Nephron (organoid): ENCODE measurements at regions not wholly inside any gene's neighbourhood (a gene's known extent, or its start where the extent isn't known, plus 50 kb on each side); places are given as distances from the start of the nearest gene placed in this dataset.
"Not testable (repeated sequence)": the region's sequence is repeated elsewhere in the genome, so short reads cannot be mapped to it uniquely, and the experiment has no call there.

ENCODE experiments used
- H3K27ac Mint-ChIP-seq, 3 experiments: 2 replicates each; pipeline ENCODE4 v1.8.0; 2020; ENCODE audit warnings: mixed read lengths in 3 of 3, mild to moderate bottlenecking in 2 of 3, moderate library complexity in 1 of 3
- H3K27me3 Mint-ChIP-seq: 2 replicates; pipeline ENCODE4 v1.8.0; 2021; ENCODE audit warnings: low read depth, mild to moderate bottlenecking, moderate library complexity, mixed read lengths
- H3K36me3 Mint-ChIP-seq: 2 replicates; pipeline ENCODE4 v1.8.0; 2020; ENCODE audit warnings: low read depth, mixed read lengths
- H3K4me1 Mint-ChIP-seq: 2 replicates; pipeline ENCODE4 v1.8.0; 2020; ENCODE audit warnings: mixed read lengths
- H3K4me3 Mint-ChIP-seq, 3 experiments: 2 replicates each; pipeline ENCODE4 v1.8.0; 2020; ENCODE audit warnings: mild to moderate bottlenecking in 3 of 3, mixed read lengths in 3 of 3, moderate library complexity in 2 of 3
- H3K9me3 Mint-ChIP-seq: 2 replicates; pipeline ENCODE4 v1.8.0; 2020; ENCODE audit warnings: mixed read lengths
- CTCF ChIP-seq, 3 experiments: fragments of 200-600 bp; sonication (generic); IDR thresholded peaks; one replicate each; pipeline ENCODE4 v1.5.0; 2021; ENCODE audit warnings: antibody characterized with exemption in 3 of 3; ENCODE audit not compliant: unreplicated experiment in 3 of 3

DNA sequence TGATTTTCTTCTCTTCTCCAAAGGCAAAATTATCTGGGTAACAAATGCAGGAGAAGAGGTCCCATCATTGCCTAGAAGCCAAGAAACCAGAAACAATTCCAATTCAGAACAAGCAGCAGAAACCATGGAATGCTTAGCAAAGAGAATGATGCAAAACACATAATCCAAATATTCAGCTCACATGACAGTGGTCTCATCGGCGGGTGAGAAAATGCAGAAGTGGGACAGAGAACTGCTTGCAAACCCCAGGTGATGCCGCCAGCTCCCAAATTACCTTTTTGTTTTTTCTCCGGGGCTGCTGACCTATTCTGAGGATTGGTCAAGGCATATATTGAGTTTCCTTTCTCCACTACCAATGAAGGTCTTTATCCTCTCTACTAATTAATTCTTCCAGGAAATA, 99.7 kb downstream of the ZNF22 start:
- H3K4me3 Mint-ChIP-seq, result no peak overlapping the region
- no peaks in the 10 kb centered on the region for H3K9me3 Mint-ChIP-seq
- peaks cover 11% of the 10 kb centered on the region for H3K27me3 Mint-ChIP-seq
- no peaks in the 10 kb centered on the region for H3K36me3 Mint-ChIP-seq
- H3K4me1 Mint-ChIP-seq, result peaks cover 32% of the 10 kb centered on the region
- no peak for TF ChIP-seq CTCF (IDR thresholded peaks at IDR 0.05; ENCODE audit: unreplicated experiment in 3 of 3)
- no peak overlapping the region for H3K27ac Mint-ChIP-seq

DNA sequence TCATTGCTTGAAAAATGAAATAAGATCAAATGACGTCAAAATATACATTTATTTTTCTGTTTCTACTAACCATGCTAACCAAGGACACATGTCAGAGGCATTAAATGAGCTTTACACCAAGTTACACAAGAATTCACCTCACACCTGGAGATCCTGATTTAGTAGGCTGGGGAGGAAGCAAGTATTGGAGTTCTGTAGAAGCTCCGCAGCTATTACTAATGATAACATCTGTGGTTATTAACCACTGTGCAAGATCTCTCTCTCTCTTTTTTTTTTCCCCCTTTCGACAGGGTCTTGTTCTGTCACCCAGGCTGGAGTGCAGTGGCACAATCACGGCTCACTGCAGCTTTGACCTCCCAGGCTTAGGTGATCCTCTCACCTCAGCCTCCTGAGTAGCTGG, 104.0 kb downstream of the ZNF22 start:
- Mint-ChIP-seq H3K4me1 (peaks cover 39% of the 10 kb centered on the region), H3K27me3 (peaks cover 11% of the 10 kb centered on the region), H3K27ac (no peak overlapping the region), H3K36me3 (no peaks in the 10 kb centered on the region), H3K9me3 (no peaks in the 10 kb centered on the region), H3K4me3 (no peak overlapping the region)
- no peak for TF ChIP-seq CTCF (IDR thresholded peaks at IDR 0.05; ENCODE audit: unreplicated experiment in 3 of 3)

DNA sequence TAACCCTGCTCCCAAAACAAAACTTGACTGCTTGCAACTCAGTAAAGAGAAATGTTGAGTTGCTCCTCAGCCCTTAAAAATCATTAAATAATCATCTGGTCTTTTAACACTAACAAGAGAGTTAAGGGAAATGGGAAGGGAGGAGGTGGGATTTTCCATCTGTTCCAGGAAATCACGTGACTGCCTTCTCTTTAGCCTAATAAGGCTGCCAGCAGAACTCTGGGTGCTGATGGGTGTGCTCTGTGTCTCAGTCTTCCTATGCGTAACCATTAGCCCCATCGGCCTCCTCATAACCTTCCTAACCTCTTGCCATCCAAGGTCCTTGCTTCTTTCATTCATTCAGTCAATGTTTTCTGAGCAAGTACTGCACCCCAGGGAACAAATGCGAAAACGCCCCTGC, 104.6 kb downstream of the ZNF22 start:
- H3K4me3 Mint-ChIP-seq, H3K36me3 Mint-ChIP-seq, H3K27ac Mint-ChIP-seq, H3K9me3 Mint-ChIP-seq: not testable (repeated sequence)
- peaks cover 11% of the 10 kb centered on the region for H3K27me3 Mint-ChIP-seq
- H3K4me1 Mint-ChIP-seq, result peaks cover 39% of the 10 kb centered on the region

DNA sequence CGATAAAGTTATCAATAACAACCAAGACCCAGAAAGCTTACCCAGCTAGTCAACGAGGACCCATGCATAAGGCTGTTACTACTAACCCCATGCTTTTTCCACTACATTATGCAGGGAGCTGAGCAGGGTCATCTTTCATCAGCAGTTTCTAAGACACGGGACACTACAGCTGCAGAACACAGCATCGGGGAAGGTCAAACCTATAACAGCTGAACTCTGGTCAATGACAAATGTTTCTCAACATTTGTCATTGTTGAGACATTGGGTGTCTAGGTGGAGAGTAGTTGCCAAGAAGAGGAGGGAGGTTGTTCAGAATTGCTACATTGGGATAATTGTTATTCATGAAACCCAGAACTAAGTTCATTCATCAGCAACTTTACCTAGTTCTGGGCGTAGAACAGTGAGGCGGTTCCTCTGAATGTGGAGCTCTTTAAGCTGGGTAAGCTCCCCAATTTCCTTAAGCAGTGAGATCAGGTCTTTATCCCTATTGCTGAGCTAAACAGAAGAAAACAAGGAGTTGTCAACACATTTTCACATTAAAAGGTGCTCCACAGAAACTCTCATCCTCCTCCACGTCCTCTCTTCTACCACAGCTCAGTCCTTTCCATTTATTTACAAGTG, 105.6 kb downstream of the ZNF22 start:
- Mint-ChIP-seq H3K4me1 (peaks cover 36% of the 10 kb centered on the region), H3K36me3 (no peaks in the 10 kb centered on the region), H3K27me3 (peaks cover 11% of the 10 kb centered on the region)

GRCh38 chr10:45111509-45111908, 110.8 kb downstream of the ZNF22 start:
- H3K27me3 Mint-ChIP-seq, result peaks cover 3% of the 10 kb centered on the region
- H3K4me1 Mint-ChIP-seq, result peaks cover 8% of the 10 kb centered on the region
- H3K9me3 Mint-ChIP-seq, result peaks cover 2% of the 10 kb centered on the region
- TF ChIP-seq CTCF (IDR thresholded peaks at IDR 0.05; ENCODE audit: unreplicated experiment in 3 of 3), result no peak
- H3K36me3 Mint-ChIP-seq, result no peaks in the 10 kb centered on the region
- no peak overlapping the region for H3K27ac Mint-ChIP-seq
- H3K4me3 Mint-ChIP-seq, result no peak overlapping the region

More for the DNA sequence above, 105.6 kb downstream of the ZNF22 start:
- Mint-ChIP-seq H3K27ac (peak overlapping the region; percentile 25 to 47 (median 34)), H3K9me3 (no peaks in the 10 kb centered on the region), H3K4me3 (peak overlapping the region in 1 of 3 experiments; percentile 20)
- TF ChIP-seq CTCF (IDR thresholded peaks at IDR 0.05; ENCODE audit: unreplicated experiment in 3 of 3), result no peak

GRCh38 chr10:45117940-45118339, 117.2 kb downstream of the ZNF22 start:
- not testable (repeated sequence) for H3K4me1 Mint-ChIP-seq, H3K9me3 Mint-ChIP-seq, H3K27me3 Mint-ChIP-seq, H3K27ac Mint-ChIP-seq, H3K4me3 Mint-ChIP-seq, H3K36me3 Mint-ChIP-seq

DNA sequence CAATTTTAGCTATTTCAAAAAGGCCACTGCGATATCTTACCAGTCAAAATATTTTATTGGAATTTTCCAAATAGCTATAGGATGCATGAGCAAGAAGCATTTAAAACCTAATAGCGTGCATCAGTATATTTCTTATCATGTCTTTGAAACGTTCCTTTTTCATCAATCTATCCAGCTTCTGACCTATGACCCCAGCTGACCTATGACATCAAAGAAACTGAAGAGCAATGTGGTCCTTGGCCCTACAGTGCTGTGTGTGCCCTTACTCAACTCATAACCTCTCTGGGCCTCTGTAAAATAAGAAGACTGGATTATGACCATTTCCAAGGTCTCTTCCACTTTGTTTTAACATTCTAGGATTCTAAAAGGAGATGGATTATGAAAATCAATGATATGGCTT, 118.2 kb downstream of the ZNF22 start:
- Mint-ChIP-seq H3K4me3 (no peak overlapping the region), H3K27me3 (peaks cover 4% of the 10 kb centered on the region), H3K9me3 (no peaks in the 10 kb centered on the region), H3K4me1 (no peaks in the 10 kb centered on the region), H3K36me3 (no peaks in the 10 kb centered on the region), H3K27ac (no peak overlapping the region)
- TF ChIP-seq CTCF (IDR thresholded peaks at IDR 0.05; ENCODE audit: unreplicated experiment in 3 of 3), result no peak

GRCh38 chr10:45122180-45122860, 121.6 kb downstream of the ZNF22 start:
- H3K36me3 Mint-ChIP-seq, H3K27ac Mint-ChIP-seq, H3K4me1 Mint-ChIP-seq, H3K4me3 Mint-ChIP-seq, H3K27me3 Mint-ChIP-seq, H3K9me3 Mint-ChIP-seq: not testable (repeated sequence)
